AG09309 (cell line): ENCODE measurements at regions not wholly inside any gene's neighbourhood (a gene's known extent, or its start where the extent isn't known, plus 50 kb on each side); places are given as distances from the start of the nearest gene placed in this dataset.

Source experiments
- DNase-seq: peaks from one replicate; pipeline ENCODE4 v3.0.0-alpha.2; 2010; ENCODE audit warnings: low read depth
- H3K4me3 ChIP-seq: 2 replicates; pipeline ENCODE4 v1.5.1; 2011; ENCODE audit warnings: mild to moderate bottlenecking, low read depth, low read length, moderate library complexity; ENCODE audit not compliant: control insufficient read depth
- TF ChIP-seq, protein P1 (sequence below): IDR thresholded peaks from 2 replicates; pipeline ENCODE4 v1.5.1; 2011; ENCODE audit warnings: mild to moderate bottlenecking, low read depth, low read length, inconsistent platforms; ENCODE audit not compliant: insufficient read depth, control insufficient read depth; ENCODE audit errors: missing control alignments

- TF ChIP-seq, protein P1, sequence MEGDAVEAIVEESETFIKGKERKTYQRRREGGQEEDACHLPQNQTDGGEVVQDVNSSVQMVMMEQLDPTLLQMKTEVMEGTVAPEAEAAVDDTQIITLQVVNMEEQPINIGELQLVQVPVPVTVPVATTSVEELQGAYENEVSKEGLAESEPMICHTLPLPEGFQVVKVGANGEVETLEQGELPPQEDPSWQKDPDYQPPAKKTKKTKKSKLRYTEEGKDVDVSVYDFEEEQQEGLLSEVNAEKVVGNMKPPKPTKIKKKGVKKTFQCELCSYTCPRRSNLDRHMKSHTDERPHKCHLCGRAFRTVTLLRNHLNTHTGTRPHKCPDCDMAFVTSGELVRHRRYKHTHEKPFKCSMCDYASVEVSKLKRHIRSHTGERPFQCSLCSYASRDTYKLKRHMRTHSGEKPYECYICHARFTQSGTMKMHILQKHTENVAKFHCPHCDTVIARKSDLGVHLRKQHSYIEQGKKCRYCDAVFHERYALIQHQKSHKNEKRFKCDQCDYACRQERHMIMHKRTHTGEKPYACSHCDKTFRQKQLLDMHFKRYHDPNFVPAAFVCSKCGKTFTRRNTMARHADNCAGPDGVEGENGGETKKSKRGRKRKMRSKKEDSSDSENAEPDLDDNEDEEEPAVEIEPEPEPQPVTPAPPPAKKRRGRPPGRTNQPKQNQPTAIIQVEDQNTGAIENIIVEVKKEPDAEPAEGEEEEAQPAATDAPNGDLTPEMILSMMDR = no peak
- no peak overlapping the region for H3K4me3 ChIP-seq
- DNase-seq = no peak
Measured at GRCh38 chr20:52645822-52646221, 326.3 kb upstream of the TSHZ2 start.

GRCh38 chr20:52643034-52643433 is 329.1 kb upstream of the TSHZ2 start:
- no peak for DNase-seq
- H3K4me3 ChIP-seq = no peak overlapping the region
- TF ChIP-seq, protein P1 = no peak

DNA sequence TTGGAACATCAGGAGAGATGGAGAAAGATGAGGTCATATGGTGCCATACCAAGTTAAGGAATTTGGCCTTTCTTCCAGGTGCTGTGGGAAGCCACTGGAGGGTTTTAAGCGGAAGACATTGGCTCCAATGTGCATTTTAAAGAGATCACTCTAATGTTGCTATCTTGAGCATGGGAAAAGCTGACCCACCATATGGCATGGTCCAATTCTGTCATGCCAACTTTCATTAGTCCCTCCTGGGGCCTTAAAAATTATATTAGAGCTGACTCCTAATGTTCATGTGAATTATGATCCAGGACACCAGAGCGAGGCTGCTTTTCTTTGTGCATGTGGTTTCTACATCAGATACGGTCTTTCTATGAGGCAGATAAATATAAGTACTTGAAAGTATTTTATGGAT is 335.0 kb upstream of the TSHZ2 start:
- H3K4me3 ChIP-seq = no peak overlapping the region
- no peak for DNase-seq
- TF ChIP-seq, protein P1 = no peak

GRCh38 chr20:52631469-52631868 is 340.7 kb upstream of the TSHZ2 start:
- no peak overlapping the region for H3K4me3 ChIP-seq
- TF ChIP-seq, protein P1 = no peak
- DNase-seq = no peak

- no peak for DNase-seq
- TF ChIP-seq, protein P1 = no peak
- no peak overlapping the region for H3K4me3 ChIP-seq
Measured at GRCh38 chr20:52630138-52630537, 342.0 kb upstream of the TSHZ2 start.

GRCh38 chr20:52624281-52624680 is 347.9 kb upstream of the TSHZ2 start:
- TF ChIP-seq, protein P1 = no peak
- DNase-seq = no peak
- H3K4me3 ChIP-seq = no peak overlapping the region

DNA sequence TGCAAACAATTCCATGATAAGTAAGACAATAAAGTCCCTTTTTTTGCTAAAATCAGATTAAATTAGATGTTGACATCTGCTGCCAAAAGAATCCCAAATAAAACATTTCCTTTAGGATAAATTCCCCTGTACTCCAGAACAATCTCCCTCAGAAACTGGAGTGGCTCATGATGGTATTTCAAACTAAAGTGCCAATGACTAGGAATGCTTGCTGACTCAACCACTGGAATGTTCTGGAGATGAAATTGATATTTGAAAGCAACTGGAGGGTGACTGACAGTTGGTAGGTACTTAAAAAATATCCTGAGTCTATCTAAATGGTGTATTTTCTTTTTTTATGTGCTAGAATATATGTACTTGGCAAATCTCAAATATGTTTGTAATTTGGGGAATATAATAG is 350.1 kb upstream of the TSHZ2 start:
- DNase-seq = no peak
- no peak overlapping the region for H3K4me3 ChIP-seq
- TF ChIP-seq, protein P1 = no peak
